Astrocyte (in vitro differentiated cells and primary cell): ENCODE measurements at regions not wholly inside any gene's neighbourhood (a gene's known extent, or its start where the extent isn't known, plus 50 kb on each side); places are given as distances from the start of the nearest gene placed in this dataset.

Source experiments
- DNase-seq: peaks from one replicate; pipeline ENCODE4 v3.0.0-alpha.2; 2010; ENCODE audit warnings: low read depth
- FAIRE-seq: peaks from 2 replicates; lab custom pipeline; 2011; peaks lifted over from hg19 to GRCh38; lab: Jason Lieb, UNC
- H2AFZ ChIP-seq: 2 replicates; pipeline ENCODE4 v1.6.0; 2012; ENCODE audit warnings: low read depth, low read length, inconsistent platforms
- H3K27ac ChIP-seq: 2 replicates; pipeline ENCODE4 v1.5.1; 2011; ENCODE audit warnings: low read depth, low read length, inconsistent platforms
- H3K27me3 ChIP-seq: 2 replicates; pipeline ENCODE4 v1.6.0; 2011; ENCODE audit warnings: low read length, inconsistent platforms; ENCODE audit not compliant: insufficient read depth
- H3K36me3 ChIP-seq: 2 replicates; pipeline ENCODE4 v1.5.1; 2011; ENCODE audit warnings: low read length, inconsistent platforms; ENCODE audit not compliant: insufficient read depth
- H3K4me1 ChIP-seq: 2 replicates; pipeline ENCODE4 v1.5.1; 2011; ENCODE audit warnings: low read length, inconsistent platforms; ENCODE audit not compliant: insufficient read depth
- H3K4me2 ChIP-seq: 2 replicates; pipeline ENCODE4 v1.6.0; 2012; ENCODE audit warnings: low read length, inconsistent platforms
- H3K4me3 ChIP-seq: 2 replicates; pipeline ENCODE4 v1.5.1; 2011; ENCODE audit warnings: low read depth, mild to moderate bottlenecking, low read length, inconsistent platforms; ENCODE audit not compliant: insufficient read depth
- H3K79me2 ChIP-seq: 2 replicates; pipeline ENCODE4 v1.6.0; 2012; ENCODE audit warnings: mild to moderate bottlenecking, low read length, inconsistent platforms; ENCODE audit not compliant: insufficient read depth
- H3K9ac ChIP-seq: 2 replicates; pipeline ENCODE4 v1.6.0; 2012; ENCODE audit warnings: mild to moderate bottlenecking, low read length, inconsistent platforms
- H3K9me3 ChIP-seq: 2 replicates; pipeline ENCODE4 v1.5.1; 2012; ENCODE audit warnings: low read depth, mild to moderate bottlenecking, low read length, inconsistent platforms; ENCODE audit not compliant: insufficient read depth
- H4K20me1 ChIP-seq: 2 replicates; pipeline ENCODE4 v1.6.0; 2012; ENCODE audit warnings: low read length, inconsistent platforms; ENCODE audit not compliant: insufficient read depth
- H3K27ac Mint-ChIP-seq: one replicate; pipeline ENCODE4 v1.8.0; 2021; ENCODE audit warnings: mild to moderate bottlenecking, mixed read lengths; ENCODE audit not compliant: unreplicated experiment
- H3K27me3 Mint-ChIP-seq: one replicate; pipeline ENCODE4 v1.8.0; 2021; ENCODE audit warnings: low read depth, mixed read lengths; ENCODE audit not compliant: unreplicated experiment
- H3K36me3 Mint-ChIP-seq: one replicate; pipeline ENCODE4 v1.8.0; 2021; ENCODE audit warnings: low read depth, mixed read lengths; ENCODE audit not compliant: unreplicated experiment
- H3K4me1 Mint-ChIP-seq: one replicate; pipeline ENCODE4 v1.8.0; 2021; ENCODE audit warnings: low read depth, mixed read lengths; ENCODE audit not compliant: unreplicated experiment
- H3K4me3 Mint-ChIP-seq: one replicate; pipeline ENCODE4 v1.8.0; 2021; ENCODE audit warnings: mild to moderate bottlenecking, moderate library complexity, mixed read lengths; ENCODE audit not compliant: unreplicated experiment
- H3K9me3 Mint-ChIP-seq: one replicate; pipeline ENCODE4 v1.8.0; 2021; ENCODE audit warnings: mild to moderate bottlenecking, mixed read lengths; ENCODE audit not compliant: unreplicated experiment
- EZH2 ChIP-seq: IDR thresholded peaks from 2 replicates; pipeline ENCODE4 v1.6.1; 2012; ENCODE audit warnings: mild to moderate bottlenecking, low read length, inconsistent platforms; ENCODE audit not compliant: insufficient read depth
- TF ChIP-seq, protein P1 (sequence below): IDR thresholded peaks from 2 replicates; pipeline ENCODE4 v1.5.1; 2011; ENCODE audit warnings: low read depth, mild to moderate bottlenecking, inconsistent platforms, low read length, moderate library complexity; ENCODE audit not compliant: insufficient read depth

- no peak overlapping the region for H3K4me3 Mint-ChIP-seq
- Histone ChIP-seq H3K4me2 (no peak overlapping the region), H3K27ac (no peak overlapping the region), H3K36me3 (no peaks in the 10 kb centered on the region), H3K4me1 (no peaks in the 10 kb centered on the region), H3K9me3 (peaks cover 12% of the 10 kb centered on the region), H2AFZ (no peak overlapping the region), H4K20me1 (no peaks in the 10 kb centered on the region), H3K4me3 (no peak overlapping the region), H3K27me3 (no peaks in the 10 kb centered on the region), H3K9ac (no peak overlapping the region), H3K79me2 (no peaks in the 10 kb centered on the region)
- peaks cover 3% of the 10 kb centered on the region for H3K9me3 Mint-ChIP-seq
- H3K4me1 Mint-ChIP-seq = no peaks in the 10 kb centered on the region
- DNase-seq = no peak
- no peaks in the 10 kb centered on the region for H3K27me3 Mint-ChIP-seq
- H3K27ac Mint-ChIP-seq = no peak overlapping the region
- H3K36me3 Mint-ChIP-seq = no peaks in the 10 kb centered on the region
- FAIRE-seq = no peak
- TF ChIP-seq, protein P1, sequence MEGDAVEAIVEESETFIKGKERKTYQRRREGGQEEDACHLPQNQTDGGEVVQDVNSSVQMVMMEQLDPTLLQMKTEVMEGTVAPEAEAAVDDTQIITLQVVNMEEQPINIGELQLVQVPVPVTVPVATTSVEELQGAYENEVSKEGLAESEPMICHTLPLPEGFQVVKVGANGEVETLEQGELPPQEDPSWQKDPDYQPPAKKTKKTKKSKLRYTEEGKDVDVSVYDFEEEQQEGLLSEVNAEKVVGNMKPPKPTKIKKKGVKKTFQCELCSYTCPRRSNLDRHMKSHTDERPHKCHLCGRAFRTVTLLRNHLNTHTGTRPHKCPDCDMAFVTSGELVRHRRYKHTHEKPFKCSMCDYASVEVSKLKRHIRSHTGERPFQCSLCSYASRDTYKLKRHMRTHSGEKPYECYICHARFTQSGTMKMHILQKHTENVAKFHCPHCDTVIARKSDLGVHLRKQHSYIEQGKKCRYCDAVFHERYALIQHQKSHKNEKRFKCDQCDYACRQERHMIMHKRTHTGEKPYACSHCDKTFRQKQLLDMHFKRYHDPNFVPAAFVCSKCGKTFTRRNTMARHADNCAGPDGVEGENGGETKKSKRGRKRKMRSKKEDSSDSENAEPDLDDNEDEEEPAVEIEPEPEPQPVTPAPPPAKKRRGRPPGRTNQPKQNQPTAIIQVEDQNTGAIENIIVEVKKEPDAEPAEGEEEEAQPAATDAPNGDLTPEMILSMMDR = no peak
- TF ChIP-seq EZH2 = no peak
Measured at GRCh38 chr18:14942275-14942674, 194.3 kb downstream of the ANKRD30B start.

- Histone ChIP-seq H2AFZ (no peak overlapping the region), H3K4me1 (no peaks in the 10 kb centered on the region), H4K20me1 (no peaks in the 10 kb centered on the region), H3K27ac (no peak overlapping the region), H3K4me2 (no peak overlapping the region), H3K27me3 (no peaks in the 10 kb centered on the region), H3K79me2 (no peaks in the 10 kb centered on the region), H3K4me3 (no peak overlapping the region), H3K36me3 (no peaks in the 10 kb centered on the region), H3K9ac (no peak overlapping the region), H3K9me3 (peaks cover 12% of the 10 kb centered on the region)
- TF ChIP-seq EZH2 = no peak
- TF ChIP-seq, protein P1 = no peak
- Mint-ChIP-seq H3K27ac (no peak overlapping the region), H3K36me3 (no peaks in the 10 kb centered on the region), H3K4me3 (no peak overlapping the region), H3K4me1 (no peaks in the 10 kb centered on the region), H3K9me3 (peaks cover 2% of the 10 kb centered on the region), H3K27me3 (no peaks in the 10 kb centered on the region)
- DNase-seq (no peak), FAIRE-seq (no peak)
Measured at GRCh38 chr18:14943486-14943885, 195.5 kb downstream of the ANKRD30B start.

DNA sequence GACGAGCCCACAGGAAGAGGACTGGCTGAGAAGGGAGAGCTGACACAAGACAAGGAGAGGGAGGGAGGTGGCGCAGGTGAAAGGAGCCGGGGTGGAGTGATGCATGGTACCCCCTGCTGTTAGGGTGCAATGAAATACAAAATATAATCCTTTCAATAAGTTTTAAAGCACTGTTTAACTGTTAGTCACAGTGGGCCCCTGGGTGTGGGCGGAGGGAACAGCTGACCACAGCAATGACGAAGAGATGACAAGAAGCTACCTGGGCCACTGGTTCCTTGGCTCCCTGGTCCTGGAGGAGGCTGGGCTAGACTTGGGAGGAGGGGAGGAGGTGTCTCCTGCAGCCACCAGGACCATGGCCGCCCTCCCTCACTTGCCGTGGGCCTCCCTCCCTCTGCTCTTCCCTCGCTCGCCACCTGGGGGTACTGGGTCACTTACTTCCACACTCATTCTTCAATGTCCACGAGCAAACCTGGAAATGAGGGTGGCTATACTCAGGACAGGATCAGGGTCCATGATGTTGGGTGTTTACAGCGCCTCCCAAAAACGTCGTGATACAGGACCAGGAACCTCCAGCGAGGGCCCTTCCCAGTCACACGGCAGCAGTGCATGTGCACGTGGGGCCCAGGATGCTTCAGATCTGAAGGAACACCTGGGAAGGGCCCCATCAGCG is 196.1 kb downstream of the ANKRD30B start:
- Histone ChIP-seq H3K27ac (no peak overlapping the region), H3K79me2 (no peaks in the 10 kb centered on the region), H3K9ac (no peak overlapping the region), H4K20me1 (no peaks in the 10 kb centered on the region), H3K4me3 (no peak overlapping the region), H3K36me3 (no peaks in the 10 kb centered on the region), H3K27me3 (no peaks in the 10 kb centered on the region), H3K9me3 (peaks cover 6% of the 10 kb centered on the region), H3K4me1 (no peaks in the 10 kb centered on the region), H2AFZ (no peak overlapping the region), H3K4me2 (no peak overlapping the region)
- H3K27me3 Mint-ChIP-seq = peaks cover 2% of the 10 kb centered on the region
- no peak for DNase-seq
- no peak overlapping the region for H3K4me3 Mint-ChIP-seq
- H3K36me3 Mint-ChIP-seq = no peaks in the 10 kb centered on the region
- H3K4me1 Mint-ChIP-seq = no peaks in the 10 kb centered on the region
- peaks cover 2% of the 10 kb centered on the region for H3K9me3 Mint-ChIP-seq
- H3K27ac Mint-ChIP-seq = no peak overlapping the region
- TF ChIP-seq EZH2 = no peak
- TF ChIP-seq, protein P1 = no peak
- FAIRE-seq = no peak
